SK-N-SH (cell line): ENCODE measurements at regions not wholly inside any gene's neighbourhood (a gene's known extent, or its start where the extent isn't known, plus 50 kb on each side); places are given as distances from the start of the nearest gene placed in this dataset.

Source experiments
- TEAD4 ChIP-seq: IDR thresholded peaks from 2 replicates; pipeline ENCODE4 v1.4.0; 2012; ENCODE audit warnings: mild to moderate bottlenecking, borderline replicate concordance; ENCODE audit not compliant: insufficient read depth
- TF ChIP-seq, protein P1 (sequence below): fragments of 200-600 bp; sonication (generic); IDR thresholded peaks from 2 replicates; pipeline ENCODE4 v1.6.1; 2017; ENCODE audit warnings: antibody characterized with exemption, mild to moderate bottlenecking, moderate library complexity

DNA sequence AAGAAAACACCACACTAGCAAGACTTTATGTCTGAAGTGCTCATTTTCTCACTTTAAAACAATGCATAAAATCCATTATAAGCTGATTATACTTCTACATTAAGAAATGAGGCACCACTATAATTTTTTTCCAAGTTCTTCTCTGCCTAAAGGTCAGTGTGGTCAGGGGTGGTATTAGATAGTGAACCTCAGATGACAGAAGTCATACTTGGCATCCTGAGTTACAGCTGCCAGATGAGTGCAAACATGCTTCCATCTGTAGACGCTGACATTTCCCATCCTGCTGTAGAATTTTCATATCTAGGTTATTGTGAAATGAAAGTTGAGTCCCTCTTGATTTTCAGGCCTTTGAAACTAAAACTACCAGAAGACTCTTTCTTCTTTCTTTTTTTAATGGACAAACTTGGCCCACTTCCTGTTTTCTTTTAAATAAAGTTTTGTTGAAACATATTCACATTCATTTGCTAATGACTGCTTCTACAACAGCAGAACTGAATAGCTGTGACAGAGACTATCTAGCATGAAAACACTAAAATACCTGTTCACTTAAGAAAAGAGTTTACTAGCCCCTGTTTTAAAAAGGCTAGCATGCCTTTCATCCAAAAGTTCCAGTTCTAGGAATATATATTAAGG is 900.8 kb downstream of the XPNPEP1 start:
- TF ChIP-seq TEAD4, result no peak
- TF ChIP-seq, protein P1, sequence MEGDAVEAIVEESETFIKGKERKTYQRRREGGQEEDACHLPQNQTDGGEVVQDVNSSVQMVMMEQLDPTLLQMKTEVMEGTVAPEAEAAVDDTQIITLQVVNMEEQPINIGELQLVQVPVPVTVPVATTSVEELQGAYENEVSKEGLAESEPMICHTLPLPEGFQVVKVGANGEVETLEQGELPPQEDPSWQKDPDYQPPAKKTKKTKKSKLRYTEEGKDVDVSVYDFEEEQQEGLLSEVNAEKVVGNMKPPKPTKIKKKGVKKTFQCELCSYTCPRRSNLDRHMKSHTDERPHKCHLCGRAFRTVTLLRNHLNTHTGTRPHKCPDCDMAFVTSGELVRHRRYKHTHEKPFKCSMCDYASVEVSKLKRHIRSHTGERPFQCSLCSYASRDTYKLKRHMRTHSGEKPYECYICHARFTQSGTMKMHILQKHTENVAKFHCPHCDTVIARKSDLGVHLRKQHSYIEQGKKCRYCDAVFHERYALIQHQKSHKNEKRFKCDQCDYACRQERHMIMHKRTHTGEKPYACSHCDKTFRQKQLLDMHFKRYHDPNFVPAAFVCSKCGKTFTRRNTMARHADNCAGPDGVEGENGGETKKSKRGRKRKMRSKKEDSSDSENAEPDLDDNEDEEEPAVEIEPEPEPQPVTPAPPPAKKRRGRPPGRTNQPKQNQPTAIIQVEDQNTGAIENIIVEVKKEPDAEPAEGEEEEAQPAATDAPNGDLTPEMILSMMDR, result no peak
